MV-4-11 (cell line): ENCODE measurements at regions not wholly inside any gene's neighbourhood (a gene's known extent, or its start where the extent isn't known, plus 50 kb on each side); places are given as distances from the start of the nearest gene placed in this dataset.
A peak's percentile ranks its signal among the peaks of the same experiment; 100 is the strongest.

Experiments
- DNase-seq: peaks from one replicate; lab custom pipeline; 2025; lab: John Stamatoyannopoulos, UW

GRCh38 chr5:61686491-61687257 lies 354.6 kb downstream of the ZSWIM6 start:
- no peak for DNase-seq

GRCh38 chr5:61687371-61687770 lies 355.3 kb downstream of the ZSWIM6 start:
- no peak for DNase-seq

DNA sequence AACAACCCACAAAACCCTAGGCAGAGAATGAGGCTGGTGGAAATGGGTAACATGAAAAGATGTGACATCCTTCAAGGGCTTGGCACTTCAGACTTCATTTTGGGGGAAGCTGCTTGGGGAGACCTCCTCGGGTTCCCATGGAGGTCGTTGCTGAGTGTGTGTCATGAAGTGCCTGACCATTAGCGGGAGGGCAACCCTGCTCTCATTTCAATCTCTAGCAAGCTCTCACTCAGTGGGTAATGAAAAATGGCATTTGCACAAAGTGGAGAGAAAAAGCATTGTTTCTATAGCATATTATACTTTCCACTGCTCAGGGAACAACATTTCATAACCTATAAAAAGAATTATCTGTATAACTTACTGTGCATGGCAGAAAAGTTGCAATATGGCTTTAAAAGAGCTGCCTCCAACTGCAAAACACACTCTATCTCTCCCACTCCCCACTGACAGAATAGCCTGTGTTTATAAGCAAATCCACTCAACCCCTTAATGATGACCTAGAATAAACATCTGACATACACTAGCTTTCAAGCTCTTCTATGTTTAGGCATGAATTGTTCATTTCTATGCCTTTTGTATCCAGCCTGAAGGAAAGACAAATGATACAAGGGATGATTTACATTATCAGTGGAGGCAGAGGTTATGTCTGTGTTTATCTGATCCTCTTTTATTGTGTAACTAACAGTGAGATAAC lies 357.2 kb downstream of the ZSWIM6 start:
- DNase-seq: no peak

DNA sequence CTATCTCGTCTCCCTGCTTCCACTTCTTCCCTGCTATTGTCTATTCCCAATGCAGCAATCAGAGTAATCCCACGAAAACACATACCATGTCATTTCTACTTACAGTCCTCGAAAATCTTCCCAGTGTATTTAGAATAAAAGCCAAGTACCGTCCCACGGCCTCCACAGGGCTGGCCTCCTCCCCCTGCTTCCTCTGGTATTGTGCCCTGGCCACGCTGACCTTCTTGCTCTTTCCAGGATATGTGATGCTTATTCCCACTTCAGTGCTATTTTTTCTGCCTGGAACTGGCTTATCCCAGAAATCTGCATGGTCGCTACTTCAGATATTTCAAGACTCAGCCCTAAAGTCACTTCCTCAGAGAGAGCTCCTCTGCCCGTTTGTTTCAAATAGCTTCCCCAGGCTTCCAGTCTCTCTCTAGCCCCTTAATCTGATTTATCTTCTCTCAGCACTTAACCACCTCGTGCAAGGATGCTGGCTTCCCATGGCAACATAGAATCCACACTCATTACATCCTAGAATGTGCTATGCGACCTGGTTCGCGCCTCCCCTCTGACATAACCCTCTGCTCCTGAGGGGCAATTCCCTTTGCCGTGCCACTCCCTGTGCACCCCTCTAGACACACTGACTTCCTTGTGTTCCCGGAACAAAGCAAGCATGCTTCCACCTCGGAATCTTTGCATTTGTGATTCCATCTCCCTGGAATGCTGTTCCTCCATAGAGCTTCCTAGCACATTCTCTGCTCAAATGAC lies 365.9 kb downstream of the ZSWIM6 start:
- no peak for DNase-seq

DNA sequence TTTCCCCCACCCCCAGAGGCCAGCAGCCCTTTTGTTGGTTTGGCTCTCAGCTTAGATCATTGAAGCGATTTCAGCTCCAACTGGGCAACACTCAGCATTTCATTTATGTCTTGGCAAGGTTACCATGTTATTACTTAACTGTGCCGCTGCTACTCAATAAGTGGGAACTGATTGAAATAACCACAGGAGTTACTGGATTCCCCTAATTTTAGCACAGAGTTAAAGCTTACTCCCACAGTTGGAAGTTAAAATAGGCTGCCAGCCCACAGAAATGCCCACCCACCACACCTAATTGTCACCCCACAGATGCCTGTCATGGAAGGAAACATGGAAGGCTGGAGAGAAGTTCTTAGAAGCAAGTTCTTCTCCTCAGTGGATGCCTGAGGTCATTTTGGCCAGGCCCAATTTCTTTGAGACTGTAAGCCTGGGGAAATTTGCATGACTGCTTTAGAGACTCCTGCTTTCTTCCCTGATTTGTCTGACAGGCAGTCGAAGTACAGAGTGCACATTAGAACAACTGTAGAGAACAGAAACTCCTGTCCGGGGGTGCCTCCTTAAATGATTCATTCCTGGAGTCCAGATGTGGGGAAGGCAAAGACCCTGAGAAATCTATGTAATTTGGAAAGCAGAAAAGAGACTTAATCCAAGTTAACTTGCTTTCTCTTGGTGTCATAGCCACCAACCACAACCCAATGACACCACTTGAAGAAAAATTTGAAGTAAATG lies 370.0 kb downstream of the ZSWIM6 start:
- DNase-seq: peak; percentile 51

- DNase-seq: no peak
Observed at GRCh38 chr5:61702784-61703183, 370.7 kb downstream of the ZSWIM6 start.

DNA sequence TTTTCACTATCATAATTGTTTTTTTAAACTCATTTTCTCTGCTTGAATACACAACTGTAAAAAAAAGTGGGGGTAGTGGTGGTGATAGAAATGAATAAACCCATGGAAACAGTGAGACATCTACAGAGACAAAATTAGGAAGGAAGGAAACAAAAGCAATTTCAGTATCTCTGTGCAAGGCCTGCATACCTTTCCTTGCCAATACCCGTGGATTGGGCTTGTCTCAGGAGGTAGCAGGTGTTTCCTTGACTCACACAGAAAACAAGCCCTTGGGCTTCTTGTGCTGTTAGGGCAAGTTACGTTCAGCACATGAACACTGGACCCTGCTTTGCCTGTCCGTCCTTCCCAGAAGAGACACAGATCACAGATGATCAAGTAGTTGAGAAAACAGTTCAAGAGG lies 372.2 kb downstream of the ZSWIM6 start:
- no peak for DNase-seq

DNA sequence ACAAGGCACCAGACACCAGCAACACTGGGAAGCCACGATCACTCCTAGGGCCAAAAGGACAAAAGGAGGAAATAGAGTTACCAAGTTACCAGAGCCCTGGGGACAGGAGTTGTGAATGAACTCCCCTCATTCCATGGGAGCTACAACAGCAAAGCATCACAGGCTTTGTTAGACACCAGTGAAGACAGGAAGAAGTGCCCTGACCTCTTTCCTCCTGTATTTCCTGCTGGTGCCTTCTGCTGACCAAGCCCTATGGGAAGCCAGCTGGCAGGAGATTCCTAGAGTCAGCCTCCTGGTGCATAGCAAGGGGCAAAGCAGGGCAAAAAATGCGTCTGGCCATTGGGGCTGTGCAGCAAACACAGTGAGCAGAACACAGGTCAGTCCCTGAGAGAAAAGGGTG lies 374.7 kb downstream of the ZSWIM6 start:
- no peak for DNase-seq

GRCh38 chr5:61719124-61719523 lies 387.1 kb downstream of the ZSWIM6 start:
- DNase-seq: no peak

DNA sequence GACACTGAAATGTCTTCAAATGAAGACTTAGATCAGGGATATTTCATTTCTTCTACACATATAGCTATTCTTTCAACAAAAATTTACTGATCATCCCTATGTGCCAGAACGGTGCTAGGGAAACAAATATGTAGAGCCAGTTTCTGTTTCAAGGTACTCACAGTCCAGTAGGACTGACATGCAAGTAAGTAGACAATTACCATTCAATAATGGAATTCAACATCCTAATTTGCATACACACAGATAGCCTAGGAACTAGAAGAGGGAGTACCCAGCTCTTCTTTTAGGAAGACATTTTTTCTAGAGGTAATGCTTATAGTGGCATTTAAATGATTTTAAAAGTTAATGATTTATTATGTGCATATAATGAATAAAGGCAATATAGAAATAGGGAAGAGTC lies 388.8 kb downstream of the ZSWIM6 start:
- no peak for DNase-seq

DNA sequence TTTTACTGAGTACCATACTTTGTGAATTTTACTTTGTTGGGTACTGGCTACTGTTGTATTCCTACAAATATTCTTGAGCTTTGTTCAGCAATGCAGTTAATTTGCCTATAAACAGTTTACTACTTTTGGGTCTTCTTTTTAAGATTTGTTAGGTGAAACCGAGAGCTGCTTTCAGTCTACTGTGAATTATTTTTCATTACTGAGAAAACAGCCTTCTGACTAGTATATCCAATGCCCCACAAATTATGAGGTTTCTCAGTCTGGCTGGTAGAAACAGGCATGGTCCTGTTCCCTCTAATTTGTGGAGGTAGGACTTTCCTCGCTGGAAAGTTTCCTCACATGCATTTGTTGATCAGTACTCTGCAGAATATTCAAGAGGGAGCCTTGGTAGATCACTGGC lies 392.0 kb downstream of the ZSWIM6 start:
- no peak for DNase-seq

DNA sequence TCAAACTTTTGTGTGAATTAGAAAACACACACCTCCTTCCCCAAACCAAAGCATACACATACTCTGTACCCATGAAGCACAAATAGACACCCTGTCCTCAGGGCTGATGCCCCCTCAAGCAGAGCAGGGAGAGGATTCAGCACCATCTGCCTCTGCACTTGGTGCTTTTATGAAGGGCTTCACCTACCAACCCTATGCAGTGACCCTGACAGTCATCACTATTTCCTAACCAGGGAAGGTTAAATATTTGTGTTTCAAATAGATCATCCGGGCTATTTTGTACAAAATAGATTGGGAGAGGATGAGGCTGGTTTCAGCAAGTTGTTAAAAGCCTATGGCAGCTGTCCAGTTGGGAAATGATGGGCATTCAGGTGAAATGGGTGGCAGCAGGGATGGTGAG lies 396.2 kb downstream of the ZSWIM6 start:
- DNase-seq: no peak

GRCh38 chr5:61730866-61731265 lies 398.8 kb downstream of the ZSWIM6 start:
- no peak for DNase-seq

DNA sequence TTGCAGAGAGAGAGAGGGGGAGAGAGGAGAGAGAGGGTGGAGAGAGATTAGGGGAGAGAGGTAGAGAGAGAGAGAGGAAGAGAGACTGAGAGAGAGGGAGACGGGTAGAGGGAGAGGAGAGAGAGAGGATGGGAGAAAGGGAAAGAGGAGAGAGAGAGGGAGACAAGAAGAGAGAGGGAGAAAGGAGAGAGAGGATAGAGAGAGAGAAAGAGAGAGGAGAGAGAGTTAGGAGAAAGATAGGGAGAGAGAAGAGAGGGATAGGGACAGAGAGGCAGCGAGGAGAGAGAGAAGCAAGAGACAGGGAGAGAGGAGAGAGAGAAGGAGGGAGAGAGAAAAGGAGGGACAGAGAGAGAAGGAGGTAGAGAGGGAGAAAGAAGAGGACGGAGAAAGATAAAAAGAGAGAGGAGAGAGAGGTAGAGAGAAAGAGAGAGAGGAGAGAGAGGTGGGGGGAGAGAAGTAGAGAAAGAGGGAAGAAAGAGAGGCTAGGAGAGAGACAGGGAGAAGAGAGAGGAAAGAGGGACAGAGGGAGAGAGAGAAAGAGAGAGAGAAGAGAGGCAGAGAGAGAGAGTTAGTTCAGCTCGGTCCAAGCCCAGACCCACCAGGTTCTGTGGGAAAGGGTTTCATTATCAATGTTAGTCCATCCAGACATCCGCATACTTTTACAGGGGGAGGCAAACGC lies 399.3 kb downstream of the ZSWIM6 start:
- no peak for DNase-seq

- no peak for DNase-seq
Observed at GRCh38 chr5:61731946-61732314, 399.9 kb downstream of the ZSWIM6 start.

- DNase-seq: no peak
Observed at GRCh38 chr5:61732369-61732768, 400.3 kb downstream of the ZSWIM6 start.

DNA sequence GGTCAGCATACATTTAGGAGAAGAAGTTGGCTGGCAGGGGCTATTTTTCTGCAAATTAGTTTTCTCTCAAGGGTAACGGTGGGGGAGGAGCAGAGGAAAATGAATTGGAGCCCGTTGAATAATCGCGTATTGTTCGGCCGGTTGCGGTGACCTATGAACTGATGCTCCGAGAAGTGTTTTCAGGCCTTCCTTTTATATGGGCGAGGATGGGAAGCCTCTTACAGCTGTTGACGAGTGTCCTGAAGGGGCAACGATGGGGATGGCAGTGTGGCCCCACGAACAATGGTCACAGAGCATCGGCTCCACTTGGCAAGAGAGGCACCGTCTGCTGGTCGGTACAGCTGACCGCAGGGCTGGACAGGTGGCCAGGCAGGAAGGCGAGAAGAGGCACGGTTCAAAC lies 400.7 kb downstream of the ZSWIM6 start:
- no peak for DNase-seq

DNA sequence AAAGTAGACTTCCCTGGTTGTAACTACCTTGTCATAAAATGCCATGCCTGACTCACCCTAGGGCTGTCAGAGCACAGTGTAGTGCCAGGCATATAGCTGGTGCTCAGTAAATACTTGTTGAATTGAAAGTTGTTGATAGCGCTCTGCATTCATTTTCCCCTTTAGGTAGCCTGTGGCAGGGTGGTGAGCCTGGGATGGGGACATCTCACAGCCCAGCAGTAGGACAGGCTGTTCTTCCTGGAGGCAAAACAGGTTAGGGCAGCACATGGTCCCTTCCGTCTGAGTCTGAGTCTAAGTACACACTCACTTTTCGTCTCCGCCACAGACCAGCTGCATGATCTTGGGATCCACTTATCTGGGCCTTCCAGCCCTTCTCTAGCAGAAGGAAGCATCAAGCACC lies 401.9 kb downstream of the ZSWIM6 start:
- no peak for DNase-seq

DNA sequence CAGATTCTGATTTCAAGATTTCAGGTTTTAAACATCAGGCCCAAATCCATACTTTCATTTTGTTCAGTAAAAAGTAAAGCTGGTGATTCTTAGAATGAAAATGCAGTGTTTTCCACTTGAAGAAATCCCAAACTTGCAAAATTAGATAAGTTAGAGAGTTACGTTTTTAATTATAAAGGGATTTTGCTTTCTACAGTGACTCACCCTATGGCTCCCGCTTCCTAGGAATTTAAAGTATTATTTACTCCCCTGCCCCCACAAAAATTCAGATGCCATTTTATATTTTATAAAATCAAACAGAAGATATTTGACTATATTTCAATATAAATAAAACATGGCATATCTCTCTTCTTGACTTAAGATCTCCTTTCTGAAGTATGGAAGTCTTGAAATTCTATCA lies 402.9 kb downstream of the ZSWIM6 start:
- DNase-seq: no peak

DNA sequence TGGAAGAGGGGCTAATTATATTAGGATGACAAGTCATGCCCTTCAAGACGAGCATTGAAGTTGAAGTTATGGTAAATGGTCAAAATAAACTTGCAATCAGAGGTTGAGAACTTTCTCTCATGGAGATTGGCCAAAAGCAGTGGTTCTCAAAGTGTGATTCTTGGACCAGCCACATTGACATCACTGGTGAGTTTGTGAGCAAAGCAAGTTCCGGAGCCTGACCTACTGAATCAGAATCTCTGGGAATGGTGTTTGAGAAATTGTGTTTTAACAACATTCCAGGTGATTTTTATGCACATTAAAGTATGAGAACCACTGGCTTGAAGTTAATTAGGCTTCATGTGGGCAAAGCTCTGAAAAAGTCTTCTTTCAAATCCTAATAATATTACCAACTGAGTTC lies 403.5 kb downstream of the ZSWIM6 start:
- DNase-seq: no peak

GRCh38 chr5:61735995-61736394 lies 403.9 kb downstream of the ZSWIM6 start:
- DNase-seq: no peak
